Ovary (tissue), 3 donors: ENCODE measurements at regions not wholly inside any gene's neighbourhood (a gene's known extent, or its start where the extent isn't known, plus 50 kb on each side); places are given as distances from the start of the nearest gene placed in this dataset.

Source experiments
- CTCF ChIP-seq, 3 donors: fragments of 450-650 bp in 2 of 3; fragments of 200-600 bp in 1 of 3; IDR thresholded peaks; one replicate each; pipeline versions ENCODE4 v1.5.1 to v1.8.0; 2016 to 2022; ENCODE audit warnings: antibody characterized with exemption in 3 of 3, mild to moderate bottlenecking in 1 of 3
- POLR2A ChIP-seq: fragments of 450-650 bp; IDR thresholded peaks from one replicate; pipeline ENCODE4 v1.6.1; 2017; ENCODE audit warnings: antibody characterized with exemption, mild to moderate bottlenecking, moderate library complexity
- donor health status: DM: no; HTN: no; CAD: no.

- TF ChIP-seq CTCF (IDR thresholded peaks at IDR 0.05) (no peak), POLR2A (no peak)
These were observed 69.5 kb upstream of the FOXN3 start for GRCh38 chr14:89486505-89486904.
